Fibroblast of mammary gland (primary cell): ENCODE measurements at regions not wholly inside any gene's neighbourhood (a gene's known extent, or its start where the extent isn't known, plus 50 kb on each side); places are given as distances from the start of the nearest gene placed in this dataset.

Experiments
- DNase-seq: peaks from one replicate; pipeline ENCODE4 v3.0.0-alpha.2; 2010; ENCODE audit warnings: low read depth
- H3K4me3 ChIP-seq: 2 replicates; pipeline ENCODE4 v1.5.1; 2011; ENCODE audit warnings: low read depth, mild to moderate bottlenecking, low read length, moderate library complexity; ENCODE audit not compliant: control insufficient read depth
- CTCF ChIP-seq: conservative IDR thresholded peaks from 2 replicates; pipeline ENCODE4 v1.5.1; 2011; ENCODE audit warnings: low read depth, low read length, inconsistent platforms; ENCODE audit not compliant: control insufficient read depth, insufficient read depth

GRCh38 chr1:98330224-98330623 is 331.3 kb upstream of the SNX7 start:
- DNase-seq, result no peak
- H3K4me3 ChIP-seq, result no peak overlapping the region
- TF ChIP-seq CTCF, result no peak

GRCh38 chr1:98328855-98329254 is 332.7 kb upstream of the SNX7 start:
- no peak overlapping the region for H3K4me3 ChIP-seq
- no peak for TF ChIP-seq CTCF
- DNase-seq, result no peak

- peak; percentile 66 for DNase-seq
- no peak overlapping the region for H3K4me3 ChIP-seq
- no peak for TF ChIP-seq CTCF
Observed at GRCh38 chr1:98327220-98327861, 334.2 kb upstream of the SNX7 start.

- H3K4me3 ChIP-seq, result no peak overlapping the region
- peak; percentile 93 for DNase-seq
- TF ChIP-seq CTCF, result no peak
Observed at GRCh38 chr1:98325646-98326440, 335.7 kb upstream of the SNX7 start.

- DNase-seq, result peak; percentile 84
- no peak overlapping the region for H3K4me3 ChIP-seq
- no peak for TF ChIP-seq CTCF
Observed at GRCh38 chr1:98323906-98324358, 337.6 kb upstream of the SNX7 start.

GRCh38 chr1:98323388-98323787 is 338.1 kb upstream of the SNX7 start:
- H3K4me3 ChIP-seq, result no peak overlapping the region
- DNase-seq, result peak; percentile 86
- TF ChIP-seq CTCF, result no peak
